HG02884 (cell line): ENCODE measurements at regions not wholly inside any gene's neighbourhood (a gene's known extent, or its start where the extent isn't known, plus 50 kb on each side); places are given as distances from the start of the nearest gene placed in this dataset.
"Not testable (repeated sequence)": the region's sequence is repeated elsewhere in the genome, so short reads cannot be mapped to it uniquely, and the experiment has no call there.

Source experiments
- ATAC-seq: cut with Tn5 transposase; IDR thresholded peaks from one replicate; pipeline ENCODE4 v1.9.1; 2021; ENCODE audit warnings: mild to moderate bottlenecking, moderate library complexity; ENCODE audit not compliant: unreplicated experiment

- no peak for ATAC-seq
Measured at GRCh38 chr6:16911088-16911487, 149.8 kb upstream of the ATXN1 start.

DNA sequence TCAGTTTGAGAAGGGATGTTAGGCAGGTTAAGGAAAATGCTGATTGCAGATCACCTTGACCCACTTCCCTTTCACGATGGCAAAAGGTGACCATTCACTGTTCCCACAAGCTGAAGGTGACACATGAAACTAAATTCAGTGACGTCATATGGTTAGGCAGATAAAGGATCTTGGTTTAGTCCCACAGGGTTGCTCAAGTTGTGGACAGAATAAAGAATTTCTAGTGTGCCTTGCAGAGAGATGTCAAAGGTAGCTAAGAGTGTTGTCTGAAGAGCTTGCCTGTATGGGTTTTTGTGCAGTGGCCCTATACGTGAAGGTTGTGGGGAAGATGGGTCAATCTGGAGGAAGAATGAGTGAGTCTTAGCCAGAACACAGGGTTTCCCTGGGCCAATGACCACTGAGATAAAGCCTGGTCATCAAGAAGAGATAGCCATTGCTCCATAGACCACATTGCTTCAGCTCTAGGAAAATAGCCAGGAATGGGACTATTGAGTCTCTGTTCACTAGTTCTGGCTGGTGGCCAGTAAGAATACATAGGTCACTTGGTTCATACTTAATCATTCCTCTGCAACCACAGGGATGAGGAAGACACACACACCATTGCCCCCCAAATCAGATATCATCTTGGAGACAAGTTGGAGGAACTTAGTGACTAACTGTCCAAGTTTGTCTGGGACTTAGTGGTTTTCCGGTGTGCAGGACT, 148.5 kb upstream of the ATXN1 start:
- no peak for ATAC-seq

- no peak for ATAC-seq
Measured at GRCh38 chr6:16907991-16908390, 146.7 kb upstream of the ATXN1 start.

DNA sequence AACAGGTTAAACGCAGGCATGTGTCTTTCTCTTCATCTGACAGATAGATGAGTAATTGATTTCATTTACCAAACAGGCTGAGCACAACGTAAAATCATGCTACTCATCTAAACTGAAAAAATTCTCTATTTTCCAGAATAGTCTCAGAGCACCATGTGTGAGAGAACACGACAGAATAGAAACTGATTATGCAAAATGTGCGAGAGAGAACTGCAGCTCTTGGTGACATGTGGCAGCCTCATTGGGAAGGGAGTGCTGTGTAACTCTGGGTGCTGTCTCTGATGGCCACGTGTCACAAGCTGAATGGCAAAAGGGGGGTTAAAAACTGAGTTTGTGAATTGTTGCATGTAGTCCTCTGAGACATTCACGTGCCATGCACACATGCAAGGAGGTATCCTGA, 143.7 kb upstream of the ATXN1 start:
- ATAC-seq, result no peak

GRCh38 chr6:16903470-16903869, 142.2 kb upstream of the ATXN1 start:
- ATAC-seq, result no peak

- ATAC-seq, result no peak
Measured at GRCh38 chr6:16902502-16902901, 141.2 kb upstream of the ATXN1 start.

GRCh38 chr6:16901782-16902181, 140.5 kb upstream of the ATXN1 start:
- no peak for ATAC-seq

DNA sequence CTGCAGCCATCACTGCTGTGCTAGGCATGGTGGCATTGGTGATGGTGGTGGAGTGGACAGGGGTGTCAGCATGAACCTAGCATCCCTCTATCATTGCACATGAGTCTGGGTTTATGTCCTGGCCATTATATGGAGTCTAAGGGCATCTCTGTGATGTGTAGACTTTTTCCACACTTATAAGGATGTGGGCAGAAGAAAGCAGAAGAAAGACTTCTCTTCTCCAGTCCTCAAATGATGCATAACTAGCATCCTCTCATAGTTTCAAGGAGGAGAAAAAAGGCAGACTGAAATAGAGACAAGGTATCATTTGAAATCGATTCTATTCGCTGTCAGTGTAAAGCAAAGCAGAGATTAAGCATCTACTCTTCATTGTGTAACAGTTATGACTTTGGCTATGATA, 140.0 kb upstream of the ATXN1 start:
- no peak for ATAC-seq

DNA sequence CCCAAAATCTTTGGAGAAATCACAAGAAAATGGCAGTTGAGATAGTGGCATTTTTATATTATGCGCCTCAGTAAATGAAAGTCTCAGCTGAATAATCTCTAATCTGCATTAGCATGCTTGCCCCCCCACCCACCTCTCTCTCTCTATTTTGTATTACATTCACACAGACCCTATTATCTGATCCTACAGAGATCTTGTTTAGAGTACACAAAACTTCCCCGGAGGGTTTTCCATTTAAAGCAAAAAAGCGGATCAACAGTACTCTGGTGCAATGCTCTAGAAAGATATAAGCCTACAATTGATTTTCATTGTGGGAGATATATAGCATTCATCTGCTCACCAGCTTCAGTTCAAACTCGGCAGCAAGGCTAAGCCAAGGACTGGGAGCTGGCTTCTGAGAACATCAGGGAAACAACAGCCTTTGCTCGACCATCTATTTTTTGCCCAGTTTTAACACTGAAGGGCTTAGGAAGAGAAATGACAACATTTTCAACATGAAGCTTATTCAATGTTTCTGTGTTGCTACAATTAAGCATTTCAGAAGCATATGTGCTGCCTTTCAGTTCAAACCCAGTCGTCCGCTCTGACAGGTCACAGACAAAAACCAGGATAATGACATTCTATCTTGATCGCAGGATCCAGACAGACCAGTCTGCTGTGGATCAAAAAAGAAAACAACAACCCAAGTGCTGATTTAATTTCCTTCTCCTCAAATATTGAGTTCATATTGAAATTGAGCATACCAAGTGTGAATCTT, 137.6 kb upstream of the ATXN1 start:
- ATAC-seq, result no peak

DNA sequence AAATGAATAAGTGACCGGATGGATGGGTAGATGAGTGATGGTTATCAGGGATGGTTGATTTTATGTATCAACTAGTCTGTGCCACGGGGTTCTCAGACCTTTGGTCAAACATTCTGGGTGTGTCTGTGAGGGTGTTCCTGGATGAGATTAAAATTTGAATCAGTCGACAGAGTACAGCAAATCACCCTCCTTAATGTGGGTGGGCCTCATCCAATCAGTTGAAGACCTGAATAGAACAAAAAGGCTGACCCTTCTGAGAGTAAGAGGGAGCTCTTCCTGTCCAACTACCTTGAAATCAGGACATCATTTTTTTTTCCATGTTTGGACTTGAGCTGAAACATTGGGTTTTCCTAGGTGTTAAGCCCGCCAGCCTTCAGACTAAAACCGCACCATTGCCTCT, 136.4 kb upstream of the ATXN1 start:
- no peak for ATAC-seq

- no peak for ATAC-seq
Measured at GRCh38 chr6:16894301-16894700, 133.0 kb upstream of the ATXN1 start.

DNA sequence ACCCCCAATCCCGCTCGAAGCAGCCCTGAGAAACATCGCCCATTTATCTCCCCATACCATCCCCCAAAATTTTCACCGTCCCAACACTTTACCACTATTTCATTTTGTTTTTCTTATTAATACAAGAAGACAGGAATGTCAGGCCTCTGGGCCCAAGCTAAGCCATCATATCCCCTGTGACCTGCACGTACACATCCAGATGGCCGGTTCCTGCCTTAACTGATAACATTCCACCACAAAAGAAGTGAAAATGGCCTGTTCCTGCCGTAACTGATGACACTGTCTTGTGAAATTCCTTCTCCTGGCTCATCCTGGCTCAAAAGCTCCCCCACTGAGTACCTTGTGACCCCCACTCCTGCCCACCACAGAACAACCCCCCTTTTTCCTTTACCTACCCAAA, 129.8 kb upstream of the ATXN1 start:
- ATAC-seq, result not testable (repeated sequence)

DNA sequence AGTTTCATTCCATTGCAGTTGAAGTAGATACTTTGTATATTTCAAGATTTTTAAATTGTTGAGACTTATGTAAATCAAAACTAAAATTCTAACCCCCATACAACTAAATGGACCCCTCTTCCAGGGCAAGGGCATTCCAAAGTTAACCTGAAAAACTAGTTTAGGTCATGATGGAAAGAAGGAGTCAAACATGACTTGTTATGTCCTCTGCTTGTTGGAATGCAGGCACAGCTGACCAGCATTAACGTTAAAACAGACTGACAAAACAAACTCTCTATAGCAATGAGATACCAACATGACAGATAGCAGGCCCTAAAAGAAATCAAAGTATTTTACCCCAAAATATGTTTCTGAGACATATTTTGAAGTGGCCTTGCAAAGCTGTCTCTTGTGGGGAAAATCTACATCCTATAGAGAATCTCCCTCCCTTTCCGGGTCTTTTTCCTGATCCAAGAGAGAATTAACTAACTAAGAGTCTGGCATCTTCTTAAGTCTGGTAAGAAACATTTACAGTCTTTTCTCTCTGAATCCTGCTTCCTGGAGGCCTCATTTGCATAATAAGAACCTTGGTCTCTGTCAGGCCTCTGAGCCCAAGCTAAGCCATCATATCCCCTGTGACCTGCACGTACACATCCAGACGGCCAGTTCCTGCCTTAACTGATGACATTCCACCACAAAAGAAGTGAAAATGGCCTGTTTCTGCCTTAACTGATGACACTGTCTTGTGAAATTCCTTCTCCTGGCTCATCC, 124.3 kb upstream of the ATXN1 start:
- no peak for ATAC-seq

GRCh38 chr6:16884526-16884925, 123.3 kb upstream of the ATXN1 start:
- ATAC-seq, result no peak

DNA sequence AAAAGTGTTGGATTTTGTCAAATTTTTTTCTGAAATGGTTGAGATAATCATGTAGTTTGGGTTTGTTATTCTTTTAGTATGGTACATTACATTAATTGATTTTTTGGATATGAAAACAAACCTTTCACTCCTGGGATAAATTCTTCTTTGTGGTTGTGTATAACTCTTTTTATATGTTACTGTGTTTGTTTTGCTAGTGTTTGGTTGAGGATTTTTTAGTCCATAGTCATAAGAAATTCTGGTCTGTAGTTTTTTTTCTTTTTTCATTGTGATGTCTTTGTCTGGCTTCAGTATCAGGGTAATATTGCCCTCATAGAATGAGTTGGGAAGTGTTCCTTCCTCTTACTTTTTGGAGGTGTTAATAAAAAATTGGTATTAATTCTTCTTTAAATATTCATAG, 122.2 kb upstream of the ATXN1 start:
- ATAC-seq, result no peak

- ATAC-seq, result no peak
Measured at GRCh38 chr6:16882230-16882629, 121.0 kb upstream of the ATXN1 start.

- not testable (repeated sequence) for ATAC-seq
Measured at GRCh38 chr6:16876852-16877251, 115.6 kb upstream of the ATXN1 start.

DNA sequence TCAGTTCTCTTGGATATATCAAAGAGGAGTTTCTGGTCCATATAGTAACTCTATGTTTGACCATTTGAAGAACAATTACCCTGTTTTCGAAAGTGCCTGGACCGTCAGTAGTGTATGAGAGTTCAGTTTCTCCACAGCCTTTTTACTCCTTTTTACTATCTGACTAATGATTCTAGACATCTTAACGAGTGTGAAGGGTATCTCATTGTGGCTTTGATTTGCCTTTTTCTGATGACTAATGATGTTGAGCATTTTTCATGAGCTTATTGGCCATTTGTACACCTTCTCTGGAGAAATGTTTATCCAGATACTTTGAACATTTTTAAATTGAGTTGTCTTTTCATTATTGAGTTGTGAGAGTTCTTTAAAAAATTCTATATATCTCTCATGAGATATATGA, 114.9 kb upstream of the ATXN1 start:
- no peak for ATAC-seq

DNA sequence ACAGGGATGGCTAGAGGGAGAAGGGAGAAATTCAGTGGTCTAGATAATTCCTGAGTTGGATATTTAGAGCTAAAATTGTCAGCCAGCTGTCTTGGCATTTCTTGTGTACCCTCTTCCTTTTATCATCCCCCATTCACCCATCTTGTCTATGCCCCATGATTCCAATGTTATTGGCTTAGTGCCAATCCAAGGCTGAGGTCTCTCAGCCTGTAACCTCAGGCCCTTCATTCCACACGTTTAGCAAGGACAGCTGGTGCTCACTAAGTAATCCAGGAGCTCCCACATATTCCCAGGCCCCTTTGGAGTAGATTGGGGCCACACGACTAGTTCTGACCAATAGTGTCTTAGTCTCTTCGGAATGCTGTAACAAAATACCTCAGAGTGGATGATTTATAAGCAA, 112.4 kb upstream of the ATXN1 start:
- no peak for ATAC-seq

DNA sequence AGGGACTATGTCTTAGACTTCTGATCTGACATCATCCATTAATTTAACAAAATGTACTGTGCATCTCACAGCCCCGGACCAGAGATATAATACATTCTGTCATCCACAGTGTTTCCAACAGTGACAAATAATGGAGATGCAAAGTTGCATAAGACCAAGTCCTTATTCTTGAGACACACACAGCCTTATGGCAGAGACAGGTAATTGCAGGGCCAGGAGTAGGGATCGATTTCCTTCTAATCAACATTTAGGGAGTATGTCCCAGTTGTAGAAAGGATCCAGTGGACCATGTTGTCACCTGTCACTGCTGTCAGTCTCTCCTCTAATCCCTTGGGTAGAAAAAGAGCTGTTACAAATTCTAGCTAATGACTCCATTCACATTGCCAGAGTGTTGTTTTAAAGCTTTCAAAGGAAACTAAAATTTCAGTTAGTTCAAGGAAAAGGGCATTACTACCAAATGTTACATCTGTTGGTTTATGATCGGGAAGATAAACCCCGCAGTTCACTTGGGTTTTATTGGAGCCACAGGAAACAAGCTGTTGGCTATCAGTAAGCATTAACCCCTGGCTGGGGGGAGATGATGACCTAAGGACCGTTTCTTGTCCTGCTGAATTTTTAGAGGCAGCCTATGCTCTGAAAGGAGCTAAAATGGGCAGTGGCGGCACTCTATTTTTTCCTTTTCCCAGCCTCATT, 111.4 kb upstream of the ATXN1 start:
- ATAC-seq, result no peak

GRCh38 chr6:16871047-16871446, 109.8 kb upstream of the ATXN1 start:
- ATAC-seq, result no peak
